Neural crest cell (in vitro differentiated cells): ENCODE measurements at regions not wholly inside any gene's neighbourhood (a gene's known extent, or its start where the extent isn't known, plus 50 kb on each side); places are given as distances from the start of the nearest gene placed in this dataset.

ENCODE experiments used
- DNase-seq: peaks from one replicate; pipeline ENCODE4 v3.0.0; 2021; ENCODE audit warnings: low read depth, mixed read lengths, low spot score
- H3K27ac Mint-ChIP-seq: one replicate; pipeline ENCODE4 v1.8.0; 2021; ENCODE audit warnings: mild to moderate bottlenecking, mixed read lengths; ENCODE audit not compliant: unreplicated experiment
- H3K27me3 Mint-ChIP-seq: 2 replicates; pipeline ENCODE4 v1.8.0; 2021; ENCODE audit warnings: low read depth, mild to moderate bottlenecking, mixed read lengths
- H3K36me3 Mint-ChIP-seq: 2 replicates; pipeline ENCODE4 v1.8.0; 2021; ENCODE audit warnings: low read depth, mild to moderate bottlenecking, mixed read lengths
- H3K4me1 Mint-ChIP-seq: 2 replicates; pipeline ENCODE4 v1.8.0; 2021; ENCODE audit warnings: mixed read lengths
- H3K4me3 Mint-ChIP-seq: one replicate; pipeline ENCODE4 v1.8.0; 2021; ENCODE audit warnings: mild to moderate bottlenecking, mixed read lengths
- H3K9me3 Mint-ChIP-seq: 2 replicates; pipeline ENCODE4 v1.8.0; 2021; ENCODE audit warnings: mixed read lengths
- TF ChIP-seq, protein P1 (sequence below): fragments of 200-600 bp; sonication (generic); conservative IDR thresholded peaks from 2 replicates; pipeline ENCODE4 v1.5.0; 2021; ENCODE audit warnings: antibody characterized with exemption, mild to moderate bottlenecking

- DNase-seq, result no peak
- Mint-ChIP-seq H3K27ac (no peak overlapping the region), H3K4me1 (no peaks in the 10 kb centered on the region), H3K9me3 (no peaks in the 10 kb centered on the region), H3K4me3 (no peak overlapping the region), H3K36me3 (no peaks in the 10 kb centered on the region), H3K27me3 (no peaks in the 10 kb centered on the region)
- TF ChIP-seq, protein P1, sequence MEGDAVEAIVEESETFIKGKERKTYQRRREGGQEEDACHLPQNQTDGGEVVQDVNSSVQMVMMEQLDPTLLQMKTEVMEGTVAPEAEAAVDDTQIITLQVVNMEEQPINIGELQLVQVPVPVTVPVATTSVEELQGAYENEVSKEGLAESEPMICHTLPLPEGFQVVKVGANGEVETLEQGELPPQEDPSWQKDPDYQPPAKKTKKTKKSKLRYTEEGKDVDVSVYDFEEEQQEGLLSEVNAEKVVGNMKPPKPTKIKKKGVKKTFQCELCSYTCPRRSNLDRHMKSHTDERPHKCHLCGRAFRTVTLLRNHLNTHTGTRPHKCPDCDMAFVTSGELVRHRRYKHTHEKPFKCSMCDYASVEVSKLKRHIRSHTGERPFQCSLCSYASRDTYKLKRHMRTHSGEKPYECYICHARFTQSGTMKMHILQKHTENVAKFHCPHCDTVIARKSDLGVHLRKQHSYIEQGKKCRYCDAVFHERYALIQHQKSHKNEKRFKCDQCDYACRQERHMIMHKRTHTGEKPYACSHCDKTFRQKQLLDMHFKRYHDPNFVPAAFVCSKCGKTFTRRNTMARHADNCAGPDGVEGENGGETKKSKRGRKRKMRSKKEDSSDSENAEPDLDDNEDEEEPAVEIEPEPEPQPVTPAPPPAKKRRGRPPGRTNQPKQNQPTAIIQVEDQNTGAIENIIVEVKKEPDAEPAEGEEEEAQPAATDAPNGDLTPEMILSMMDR, result no peak
Observed at GRCh38 chr2:14352067-14352466, 280.4 kb upstream of the LRATD1 start.

- no peak for DNase-seq
- Mint-ChIP-seq H3K27ac (no peak overlapping the region), H3K36me3 (no peaks in the 10 kb centered on the region), H3K4me3 (no peak overlapping the region), H3K9me3 (no peaks in the 10 kb centered on the region), H3K4me1 (no peaks in the 10 kb centered on the region), H3K27me3 (no peaks in the 10 kb centered on the region)
- TF ChIP-seq, protein P1, result no peak
Observed at GRCh38 chr2:14354231-14354630, 278.3 kb upstream of the LRATD1 start.

- Mint-ChIP-seq H3K27me3 (no peaks in the 10 kb centered on the region), H3K27ac (no peak overlapping the region), H3K9me3 (no peaks in the 10 kb centered on the region), H3K4me1 (no peaks in the 10 kb centered on the region), H3K4me3 (no peak overlapping the region), H3K36me3 (no peaks in the 10 kb centered on the region)
- TF ChIP-seq, protein P1, result no peak
- no peak for DNase-seq
Observed at GRCh38 chr2:14355102-14355501, 277.4 kb upstream of the LRATD1 start.

DNA sequence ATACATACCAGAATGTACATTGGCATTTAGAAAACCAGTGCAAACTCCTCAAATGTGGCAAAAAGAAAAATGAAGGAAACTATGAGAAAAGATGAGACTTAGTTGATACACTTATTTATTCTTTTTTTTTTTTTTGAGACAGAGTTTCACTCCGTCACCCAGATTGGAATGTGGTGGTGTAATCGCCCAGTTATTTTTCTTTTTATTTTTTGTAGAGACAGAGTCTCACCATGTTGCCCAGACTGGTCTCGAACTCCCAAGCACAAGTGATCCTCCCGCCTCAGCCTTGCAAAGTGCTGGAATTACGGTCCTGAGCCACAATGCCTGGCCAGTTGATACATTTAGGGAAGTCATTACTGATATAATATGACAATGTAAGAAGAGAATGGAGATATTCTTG is 274.2 kb upstream of the LRATD1 start:
- Mint-ChIP-seq H3K27me3 (no peaks in the 10 kb centered on the region), H3K4me3 (no peak overlapping the region), H3K27ac (no peak overlapping the region), H3K36me3 (no peaks in the 10 kb centered on the region), H3K9me3 (no peaks in the 10 kb centered on the region), H3K4me1 (no peaks in the 10 kb centered on the region)
- TF ChIP-seq, protein P1, result no peak
- no peak for DNase-seq

- H3K27ac Mint-ChIP-seq, result no peak overlapping the region
- no peaks in the 10 kb centered on the region for H3K36me3 Mint-ChIP-seq
Observed at GRCh38 chr2:14358774-14359173, 273.7 kb upstream of the LRATD1 start.

More at GRCh38 chr2:14358774-14359173, 273.7 kb upstream of the LRATD1 start:
- H3K9me3 Mint-ChIP-seq, result no peaks in the 10 kb centered on the region
- H3K27me3 Mint-ChIP-seq, result no peaks in the 10 kb centered on the region
- H3K4me3 Mint-ChIP-seq, result no peak overlapping the region
- TF ChIP-seq, protein P1, result no peak
- DNase-seq, result no peak
- H3K4me1 Mint-ChIP-seq, result no peaks in the 10 kb centered on the region
